H7 (cell line): ENCODE measurements at regions not wholly inside any gene's neighbourhood (a gene's known extent, or its start where the extent isn't known, plus 50 kb on each side); places are given as distances from the start of the nearest gene placed in this dataset.

ENCODE experiments used
- DNase-seq: peaks from one replicate; pipeline ENCODE4 v3.0.0; 2012
- H3K27me3 ChIP-seq: 2 replicates; pipeline ENCODE4 v1.6.0; 2011; ENCODE audit warnings: mild to moderate bottlenecking, low read length; ENCODE audit not compliant: control insufficient read depth, insufficient read depth
- H3K36me3 ChIP-seq: replicated peaks from 2 replicates; pipeline ENCODE4 v1.5.1; 2011; ENCODE audit warnings: low read length; ENCODE audit not compliant: control insufficient read depth, insufficient read depth
- H3K4me3 ChIP-seq: 2 replicates; pipeline ENCODE4 v1.5.1; 2011; ENCODE audit warnings: low read depth, mild to moderate bottlenecking, control low read depth, low read length, moderate library complexity; ENCODE audit not compliant: insufficient read depth

- Histone ChIP-seq H3K4me3 (no peak overlapping the region), H3K27me3 (no peaks in the 10 kb centered on the region)
- no peak for DNase-seq
Measured at GRCh38 chr13:105565136-105565727, 970.2 kb downstream of the EFNB2 start.

GRCh38 chr13:105552078-105552477 is 983.4 kb downstream of the EFNB2 start:
- Histone ChIP-seq H3K4me3 (no peak overlapping the region), H3K36me3 (no peaks in the 10 kb centered on the region), H3K27me3 (no peaks in the 10 kb centered on the region)
- DNase-seq, result no peak

More at GRCh38 chr13:105565136-105565727, 970.2 kb downstream of the EFNB2 start:
- no peaks in the 10 kb centered on the region for H3K36me3 ChIP-seq

GRCh38 chr13:105547851-105548250 is 987.6 kb downstream of the EFNB2 start:
- Histone ChIP-seq H3K27me3 (no peaks in the 10 kb centered on the region), H3K36me3 (no peaks in the 10 kb centered on the region), H3K4me3 (no peak overlapping the region)
- DNase-seq, result no peak

- H3K4me3 ChIP-seq, result no peak overlapping the region
- no peaks in the 10 kb centered on the region for H3K36me3 ChIP-seq
- no peak for DNase-seq
- H3K27me3 ChIP-seq, result no peaks in the 10 kb centered on the region
Measured at GRCh38 chr13:105545811-105546210, 989.7 kb downstream of the EFNB2 start.

GRCh38 chr13:105543742-105544141 is 991.7 kb downstream of the EFNB2 start:
- DNase-seq, result no peak
- no peaks in the 10 kb centered on the region for H3K36me3 ChIP-seq
- no peaks in the 10 kb centered on the region for H3K27me3 ChIP-seq
- no peak overlapping the region for H3K4me3 ChIP-seq

- no peaks in the 10 kb centered on the region for H3K27me3 ChIP-seq
- no peak overlapping the region for H3K4me3 ChIP-seq
- H3K36me3 ChIP-seq, result no peaks in the 10 kb centered on the region
- no peak for DNase-seq
Measured at GRCh38 chr13:105541565-105541964, 993.9 kb downstream of the EFNB2 start.

GRCh38 chr13:105538346-105538745 is 997.1 kb downstream of the EFNB2 start:
- DNase-seq, result no peak

GRCh38 chr13:105537113-105537512 is 998.3 kb downstream of the EFNB2 start:
- H3K36me3 ChIP-seq, result no peaks in the 10 kb centered on the region
- H3K27me3 ChIP-seq, result no peaks in the 10 kb centered on the region
- H3K4me3 ChIP-seq, result no peak overlapping the region
- DNase-seq, result no peak

More at GRCh38 chr13:105538346-105538745, 997.1 kb downstream of the EFNB2 start:
- Histone ChIP-seq H3K36me3 (no peaks in the 10 kb centered on the region), H3K27me3 (no peaks in the 10 kb centered on the region), H3K4me3 (no peak overlapping the region)

GRCh38 chr13:105530468-105530867 is 1005.0 kb downstream of the EFNB2 start:
- Histone ChIP-seq H3K36me3 (no peaks in the 10 kb centered on the region), H3K27me3 (no peaks in the 10 kb centered on the region), H3K4me3 (no peak overlapping the region)
- no peak for DNase-seq

- no peak for DNase-seq
- H3K36me3 ChIP-seq, result no peaks in the 10 kb centered on the region
- no peak overlapping the region for H3K4me3 ChIP-seq
- no peaks in the 10 kb centered on the region for H3K27me3 ChIP-seq
Measured at GRCh38 chr13:105527127-105527526, 1008.3 kb downstream of the EFNB2 start.

GRCh38 chr13:105519771-105520170 is 1015.7 kb downstream of the EFNB2 start:
- Histone ChIP-seq H3K27me3 (no peaks in the 10 kb centered on the region), H3K4me3 (no peak overlapping the region)
- DNase-seq, result no peak

GRCh38 chr13:105518086-105518485 is 1017.4 kb downstream of the EFNB2 start:
- DNase-seq, result no peak
- no peaks in the 10 kb centered on the region for H3K36me3 ChIP-seq
- no peaks in the 10 kb centered on the region for H3K27me3 ChIP-seq
- H3K4me3 ChIP-seq, result no peak overlapping the region

More at GRCh38 chr13:105519771-105520170, 1015.7 kb downstream of the EFNB2 start:
- H3K36me3 ChIP-seq, result no peaks in the 10 kb centered on the region

- no peaks in the 10 kb centered on the region for H3K27me3 ChIP-seq
- no peak overlapping the region for H3K4me3 ChIP-seq
- H3K36me3 ChIP-seq, result no peaks in the 10 kb centered on the region
- no peak for DNase-seq
Measured at GRCh38 chr13:105514401-105514800, 1021.1 kb downstream of the EFNB2 start.

- Histone ChIP-seq H3K36me3 (no peaks in the 10 kb centered on the region), H3K4me3 (no peak overlapping the region), H3K27me3 (no peaks in the 10 kb centered on the region)
- no peak for DNase-seq
Measured at GRCh38 chr13:105513448-105513847, 1022.0 kb downstream of the EFNB2 start.

GRCh38 chr13:105509981-105510762 is 1025.3 kb downstream of the EFNB2 start:
- no peak for DNase-seq
- Histone ChIP-seq H3K4me3 (no peak overlapping the region), H3K36me3 (no peaks in the 10 kb centered on the region), H3K27me3 (no peaks in the 10 kb centered on the region)
